Stimulated activated CD8-positive, alpha-beta memory T cell treated with anti-CD3 and anti-CD28 coated beads, Interleukin-7, amount 100 ng/mL, for 48 hours (primary cell): ENCODE measurements at regions not wholly inside any gene's neighbourhood (a gene's known extent, or its start where the extent isn't known, plus 50 kb on each side); places are given as distances from the start of the nearest gene placed in this dataset.
"Not testable (repeated sequence)": the region's sequence is repeated elsewhere in the genome, so short reads cannot be mapped to it uniquely, and the experiment has no call there.

ENCODE experiments used
- DNase-seq, 2 donors: peaks; one replicate each; pipeline ENCODE4 v3.0.0-alpha.2; 2020; ENCODE audit warnings: low read depth in 1 of 2; ENCODE audit errors: extremely low read depth in 1 of 2

GRCh38 chr5:66234241-66234640 is 90.1 kb downstream of the SREK1 start:
- no peak for DNase-seq

GRCh38 chr5:66238435-66238834 is 94.3 kb downstream of the SREK1 start:
- DNase-seq = no peak

- no peak for DNase-seq
Measured at GRCh38 chr5:66239034-66239433, 94.9 kb downstream of the SREK1 start.

GRCh38 chr5:66241136-66241825 is 97.2 kb downstream of the SREK1 start:
- DNase-seq = no peak

- DNase-seq = no peak
Measured at GRCh38 chr5:66242050-66242715, 98.1 kb downstream of the SREK1 start.

- DNase-seq = no peak
Measured at GRCh38 chr5:66246608-66247007, 102.5 kb downstream of the SREK1 start.

GRCh38 chr5:66247176-66247960 is 103.3 kb downstream of the SREK1 start:
- DNase-seq = no peak

- DNase-seq = no peak
Measured at GRCh38 chr5:66248874-66249273, 104.8 kb downstream of the SREK1 start.

- DNase-seq = no peak
Measured at GRCh38 chr5:66249920-66250319, 105.8 kb downstream of the SREK1 start.

- DNase-seq = no peak
Measured at GRCh38 chr5:66252849-66253248, 108.7 kb downstream of the SREK1 start.

GRCh38 chr5:66255714-66256113 is 111.6 kb downstream of the SREK1 start:
- no peak for DNase-seq

- DNase-seq = no peak
Measured at GRCh38 chr5:66273121-66273520, 129.0 kb downstream of the SREK1 start.

- no peak for DNase-seq
Measured at GRCh38 chr5:66276986-66277385, 132.9 kb downstream of the SREK1 start.

- DNase-seq = no peak
Measured at GRCh38 chr5:66277981-66278380, 133.9 kb downstream of the SREK1 start.

GRCh38 chr5:66281294-66281693 is 137.2 kb downstream of the SREK1 start:
- no peak for DNase-seq

GRCh38 chr5:66284588-66285342 is 140.7 kb downstream of the SREK1 start:
- no peak for DNase-seq

- no peak for DNase-seq
Measured at GRCh38 chr5:66285343-66285922, 141.3 kb downstream of the SREK1 start.

GRCh38 chr5:66291771-66292170 is 147.7 kb downstream of the SREK1 start:
- no peak for DNase-seq

GRCh38 chr5:66293851-66294250 is 149.8 kb downstream of the SREK1 start:
- DNase-seq = not testable (repeated sequence)

GRCh38 chr5:66299463-66299862 is 155.4 kb downstream of the SREK1 start:
- DNase-seq = no peak

- no peak for DNase-seq
Measured at GRCh38 chr5:66302344-66302743, 158.2 kb downstream of the SREK1 start.
